ENCODE measurements at regions not wholly inside any gene's neighbourhood (a gene's known extent, or its start where the extent isn't known, plus 50 kb on each side); places are given as distances from the start of the nearest gene placed in this dataset.

- no peak for TF ChIP-seq EP300 (IDR thresholded peaks at IDR 0.05; ENCODE audit: borderline replicate concordance in 1 of 2, low read depth in 1 of 2, low read length in 1 of 2)
- TF ChIP-seq CTCF (IDR thresholded peaks at IDR 0.05): no peak
- TF ChIP-seq, protein P1, sequence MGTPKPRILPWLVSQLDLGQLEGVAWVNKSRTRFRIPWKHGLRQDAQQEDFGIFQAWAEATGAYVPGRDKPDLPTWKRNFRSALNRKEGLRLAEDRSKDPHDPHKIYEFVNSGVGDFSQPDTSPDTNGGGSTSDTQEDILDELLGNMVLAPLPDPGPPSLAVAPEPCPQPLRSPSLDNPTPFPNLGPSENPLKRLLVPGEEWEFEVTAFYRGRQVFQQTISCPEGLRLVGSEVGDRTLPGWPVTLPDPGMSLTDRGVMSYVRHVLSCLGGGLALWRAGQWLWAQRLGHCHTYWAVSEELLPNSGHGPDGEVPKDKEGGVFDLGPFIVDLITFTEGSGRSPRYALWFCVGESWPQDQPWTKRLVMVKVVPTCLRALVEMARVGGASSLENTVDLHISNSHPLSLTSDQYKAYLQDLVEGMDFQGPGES (IDR thresholded peaks at IDR 0.05; ENCODE audit: low read depth, low read length): no peak
- TF ChIP-seq, protein P2, sequence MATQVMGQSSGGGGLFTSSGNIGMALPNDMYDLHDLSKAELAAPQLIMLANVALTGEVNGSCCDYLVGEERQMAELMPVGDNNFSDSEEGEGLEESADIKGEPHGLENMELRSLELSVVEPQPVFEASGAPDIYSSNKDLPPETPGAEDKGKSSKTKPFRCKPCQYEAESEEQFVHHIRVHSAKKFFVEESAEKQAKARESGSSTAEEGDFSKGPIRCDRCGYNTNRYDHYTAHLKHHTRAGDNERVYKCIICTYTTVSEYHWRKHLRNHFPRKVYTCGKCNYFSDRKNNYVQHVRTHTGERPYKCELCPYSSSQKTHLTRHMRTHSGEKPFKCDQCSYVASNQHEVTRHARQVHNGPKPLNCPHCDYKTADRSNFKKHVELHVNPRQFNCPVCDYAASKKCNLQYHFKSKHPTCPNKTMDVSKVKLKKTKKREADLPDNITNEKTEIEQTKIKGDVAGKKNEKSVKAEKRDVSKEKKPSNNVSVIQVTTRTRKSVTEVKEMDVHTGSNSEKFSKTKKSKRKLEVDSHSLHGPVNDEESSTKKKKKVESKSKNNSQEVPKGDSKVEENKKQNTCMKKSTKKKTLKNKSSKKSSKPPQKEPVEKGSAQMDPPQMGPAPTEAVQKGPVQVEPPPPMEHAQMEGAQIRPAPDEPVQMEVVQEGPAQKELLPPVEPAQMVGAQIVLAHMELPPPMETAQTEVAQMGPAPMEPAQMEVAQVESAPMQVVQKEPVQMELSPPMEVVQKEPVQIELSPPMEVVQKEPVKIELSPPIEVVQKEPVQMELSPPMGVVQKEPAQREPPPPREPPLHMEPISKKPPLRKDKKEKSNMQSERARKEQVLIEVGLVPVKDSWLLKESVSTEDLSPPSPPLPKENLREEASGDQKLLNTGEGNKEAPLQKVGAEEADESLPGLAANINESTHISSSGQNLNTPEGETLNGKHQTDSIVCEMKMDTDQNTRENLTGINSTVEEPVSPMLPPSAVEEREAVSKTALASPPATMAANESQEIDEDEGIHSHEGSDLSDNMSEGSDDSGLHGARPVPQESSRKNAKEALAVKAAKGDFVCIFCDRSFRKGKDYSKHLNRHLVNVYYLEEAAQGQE (IDR thresholded peaks at IDR 0.05; ENCODE audit: low read depth, low read length): no peak
- no peak for TF ChIP-seq TEAD4 (IDR thresholded peaks at IDR 0.05; ENCODE audit: borderline replicate concordance, insufficient read depth)
Observed at GRCh38 chr2:64324746-64325410, 129.1 kb upstream of the LGALSL start.

Measured in SK-N-SH (cell line).